GM12878 (cell line): ENCODE measurements at regions not wholly inside any gene's neighbourhood (a gene's known extent, or its start where the extent isn't known, plus 50 kb on each side); places are given as distances from the start of the nearest gene placed in this dataset.

Source experiments
- BCL3 ChIP-seq: IDR thresholded peaks from 2 replicates; pipeline ENCODE4 v1.6.1; 2011; ENCODE audit warnings: borderline replicate concordance, low read depth, mild to moderate bottlenecking, moderate library complexity, low read length; ENCODE audit not compliant: insufficient read depth, poor library complexity, severe bottlenecking
- BHLHE40 ChIP-seq, 2 experiments: fragments of 450-650 bp in 1 of 2; IDR thresholded peaks; 2 replicates each; pipeline ENCODE4 v1.6.1; 2011 to 2017; ENCODE audit warnings: low read depth in 2 of 2, borderline replicate concordance in 1 of 2, improper control_type of control experiment in 1 of 2, low read length in 1 of 2, mild to moderate bottlenecking in 1 of 2
- EZH2 ChIP-seq: IDR thresholded peaks from 2 replicates; pipeline ENCODE4 v1.6.1; 2012; ENCODE audit warnings: low read depth, mild to moderate bottlenecking, control low read depth, inconsistent platforms, low read length, borderline replicate concordance; ENCODE audit not compliant: control insufficient read depth
- GATAD2B ChIP-seq: fragments of 450-650 bp; conservative IDR thresholded peaks from 2 replicates; pipeline ENCODE4 v1.6.1; 2017; ENCODE audit warnings: low read depth, mild to moderate bottlenecking, moderate library complexity
- HDAC2 ChIP-seq: fragments of 200-600 bp; sonication (generic); IDR thresholded peaks from 2 replicates; pipeline ENCODE4 v1.6.1; 2017
- IKZF2 ChIP-seq, 2 experiments: fragments of 450-650 bp; IDR thresholded peaks; 2 replicates each; pipeline ENCODE4 v1.6.1; 2017; ENCODE audit warnings: mild to moderate bottlenecking in 2 of 2, moderate library complexity in 2 of 2
- JUND ChIP-seq: IDR thresholded peaks from 2 replicates; pipeline ENCODE4 v1.6.1; 2012; ENCODE audit warnings: low read depth, mild to moderate bottlenecking, low read length, improper control_type of control experiment, moderate library complexity
- KAT2A ChIP-seq: conservative IDR thresholded peaks from 2 replicates; pipeline ENCODE4 v1.6.1; 2011; ENCODE audit warnings: low read depth, low read length; ENCODE audit not compliant: control insufficient read depth
- NFIC ChIP-seq: IDR thresholded peaks from 2 replicates; pipeline ENCODE4 v1.6.1; 2012; ENCODE audit warnings: low read depth, mild to moderate bottlenecking, inconsistent platforms, low read length, moderate library complexity
- NRF1 ChIP-seq: conservative IDR thresholded peaks from 2 replicates; pipeline ENCODE4 v1.6.1; 2011; ENCODE audit warnings: mild to moderate bottlenecking, low read depth, low read length, improper control_type of control experiment
- PBX3 ChIP-seq: IDR thresholded peaks from 2 replicates; pipeline ENCODE4 v1.6.1; 2011; ENCODE audit warnings: mild to moderate bottlenecking, low read depth, low read length, moderate library complexity; ENCODE audit not compliant: insufficient replicate concordance
- POU2F2 ChIP-seq: IDR thresholded peaks from 3 replicates; pipeline ENCODE4 v1.6.1; 2011; ENCODE audit warnings: low read depth, mild to moderate bottlenecking, low read length, borderline replicate concordance
- RFX5 ChIP-seq: IDR thresholded peaks from 2 replicates; pipeline ENCODE4 v1.6.1; 2011; ENCODE audit warnings: low read depth, low read length, improper control_type of control experiment
- SUZ12 ChIP-seq: fragments of 200-600 bp; sonication (generic); IDR thresholded peaks from one replicate; pipeline ENCODE4 v1.6.1; 2018; ENCODE audit warnings: antibody characterized with exemption, mild to moderate bottlenecking; ENCODE audit not compliant: unreplicated experiment
- TCF12 ChIP-seq: IDR thresholded peaks from 2 replicates; pipeline ENCODE4 v1.6.1; 2011; ENCODE audit warnings: low read depth, mild to moderate bottlenecking, low read length
- TCF7 ChIP-seq: IDR thresholded peaks from 2 replicates; pipeline ENCODE4 v1.6.1; 2014; ENCODE audit warnings: antibody characterized with exemption, borderline replicate concordance
- TF ChIP-seq, protein P1 (sequence below): fragments of 450-650 bp; IDR thresholded peaks from 2 replicates; pipeline ENCODE4 v1.6.1; 2017; ENCODE audit warnings: antibody characterized with exemption, mild to moderate bottlenecking, moderate library complexity
- TF ChIP-seq, protein P2 (sequence below): fragments of 450-650 bp; IDR thresholded peaks from 2 replicates; pipeline ENCODE4 v1.6.1; 2017; ENCODE audit warnings: low read depth, mild to moderate bottlenecking, moderate library complexity
- TF ChIP-seq, protein P3 (sequence below), 3 experiments: IDR thresholded peaks in 2 of 3; conservative IDR thresholded peaks in 1 of 3; 2 replicates each; pipeline ENCODE4 v1.5.1; 2011; ENCODE audit warnings: low read depth in 3 of 3, low read length in 3 of 3, mild to moderate bottlenecking in 3 of 3, control low read depth in 2 of 3, moderate library complexity in 2 of 3, inconsistent platforms in 1 of 3, mixed read lengths in 1 of 3; ENCODE audit not compliant: control insufficient read depth in 2 of 3, insufficient read depth in 1 of 3; ENCODE audit errors: extremely low read depth in 1 of 3
- TF ChIP-seq, protein P4 (sequence below): IDR thresholded peaks from 2 replicates; pipeline ENCODE4 v1.6.1; 2011; ENCODE audit warnings: low read depth, low read length, improper control_type of control experiment, borderline replicate concordance

DNA sequence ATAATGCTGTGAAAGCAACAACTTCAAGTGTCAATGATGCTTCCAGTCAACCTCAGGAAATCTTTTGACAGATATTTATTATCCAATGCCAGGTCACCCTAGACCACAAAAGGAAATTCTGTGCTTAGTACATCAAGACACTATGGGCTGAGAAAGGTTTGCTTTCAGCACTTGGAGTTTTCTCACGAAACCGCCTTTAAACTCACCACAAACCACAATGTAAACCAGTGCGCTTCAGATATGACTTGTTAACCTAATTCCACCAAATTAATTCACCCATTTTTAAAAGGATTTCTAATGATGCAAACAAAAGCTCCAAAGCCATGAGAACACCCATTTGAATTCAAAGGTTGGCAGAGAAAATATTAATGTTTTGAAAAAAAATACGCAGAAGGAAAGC is 292.9 kb upstream of the NR2F2 start (continued):
- TF ChIP-seq, protein P1, sequence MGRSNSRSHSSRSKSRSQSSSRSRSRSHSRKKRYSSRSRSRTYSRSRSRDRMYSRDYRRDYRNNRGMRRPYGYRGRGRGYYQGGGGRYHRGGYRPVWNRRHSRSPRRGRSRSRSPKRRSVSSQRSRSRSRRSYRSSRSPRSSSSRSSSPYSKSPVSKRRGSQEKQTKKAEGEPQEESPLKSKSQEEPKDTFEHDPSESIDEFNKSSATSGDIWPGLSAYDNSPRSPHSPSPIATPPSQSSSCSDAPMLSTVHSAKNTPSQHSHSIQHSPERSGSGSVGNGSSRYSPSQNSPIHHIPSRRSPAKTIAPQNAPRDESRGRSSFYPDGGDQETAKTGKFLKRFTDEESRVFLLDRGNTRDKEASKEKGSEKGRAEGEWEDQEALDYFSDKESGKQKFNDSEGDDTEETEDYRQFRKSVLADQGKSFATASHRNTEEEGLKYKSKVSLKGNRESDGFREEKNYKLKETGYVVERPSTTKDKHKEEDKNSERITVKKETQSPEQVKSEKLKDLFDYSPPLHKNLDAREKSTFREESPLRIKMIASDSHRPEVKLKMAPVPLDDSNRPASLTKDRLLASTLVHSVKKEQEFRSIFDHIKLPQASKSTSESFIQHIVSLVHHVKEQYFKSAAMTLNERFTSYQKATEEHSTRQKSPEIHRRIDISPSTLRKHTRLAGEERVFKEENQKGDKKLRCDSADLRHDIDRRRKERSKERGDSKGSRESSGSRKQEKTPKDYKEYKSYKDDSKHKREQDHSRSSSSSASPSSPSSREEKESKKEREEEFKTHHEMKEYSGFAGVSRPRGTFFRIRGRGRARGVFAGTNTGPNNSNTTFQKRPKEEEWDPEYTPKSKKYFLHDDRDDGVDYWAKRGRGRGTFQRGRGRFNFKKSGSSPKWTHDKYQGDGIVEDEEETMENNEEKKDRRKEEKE = no peak
- TF ChIP-seq KAT2A = no peak
- TF ChIP-seq POU2F2 = peak; percentile 60; the same call in 1 of the 3 replicates
- 0 out of 2 replicates have a peak, but pooled peaks have one; percentile 69 for TF ChIP-seq TCF12
- TF ChIP-seq TCF7 = peak; percentile 34; the same call in 1 of the 2 replicates
- peak; percentile 98; the same call in 1 of the 2 replicates for TF ChIP-seq EZH2
- no peak for TF ChIP-seq HDAC2
- TF ChIP-seq, protein P2, sequence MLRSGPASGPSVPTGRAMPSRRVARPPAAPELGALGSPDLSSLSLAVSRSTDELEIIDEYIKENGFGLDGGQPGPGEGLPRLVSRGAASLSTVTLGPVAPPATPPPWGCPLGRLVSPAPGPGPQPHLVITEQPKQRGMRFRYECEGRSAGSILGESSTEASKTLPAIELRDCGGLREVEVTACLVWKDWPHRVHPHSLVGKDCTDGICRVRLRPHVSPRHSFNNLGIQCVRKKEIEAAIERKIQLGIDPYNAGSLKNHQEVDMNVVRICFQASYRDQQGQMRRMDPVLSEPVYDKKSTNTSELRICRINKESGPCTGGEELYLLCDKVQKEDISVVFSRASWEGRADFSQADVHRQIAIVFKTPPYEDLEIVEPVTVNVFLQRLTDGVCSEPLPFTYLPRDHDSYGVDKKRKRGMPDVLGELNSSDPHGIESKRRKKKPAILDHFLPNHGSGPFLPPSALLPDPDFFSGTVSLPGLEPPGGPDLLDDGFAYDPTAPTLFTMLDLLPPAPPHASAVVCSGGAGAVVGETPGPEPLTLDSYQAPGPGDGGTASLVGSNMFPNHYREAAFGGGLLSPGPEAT = peak; percentile 80
- TF ChIP-seq, protein P3, sequence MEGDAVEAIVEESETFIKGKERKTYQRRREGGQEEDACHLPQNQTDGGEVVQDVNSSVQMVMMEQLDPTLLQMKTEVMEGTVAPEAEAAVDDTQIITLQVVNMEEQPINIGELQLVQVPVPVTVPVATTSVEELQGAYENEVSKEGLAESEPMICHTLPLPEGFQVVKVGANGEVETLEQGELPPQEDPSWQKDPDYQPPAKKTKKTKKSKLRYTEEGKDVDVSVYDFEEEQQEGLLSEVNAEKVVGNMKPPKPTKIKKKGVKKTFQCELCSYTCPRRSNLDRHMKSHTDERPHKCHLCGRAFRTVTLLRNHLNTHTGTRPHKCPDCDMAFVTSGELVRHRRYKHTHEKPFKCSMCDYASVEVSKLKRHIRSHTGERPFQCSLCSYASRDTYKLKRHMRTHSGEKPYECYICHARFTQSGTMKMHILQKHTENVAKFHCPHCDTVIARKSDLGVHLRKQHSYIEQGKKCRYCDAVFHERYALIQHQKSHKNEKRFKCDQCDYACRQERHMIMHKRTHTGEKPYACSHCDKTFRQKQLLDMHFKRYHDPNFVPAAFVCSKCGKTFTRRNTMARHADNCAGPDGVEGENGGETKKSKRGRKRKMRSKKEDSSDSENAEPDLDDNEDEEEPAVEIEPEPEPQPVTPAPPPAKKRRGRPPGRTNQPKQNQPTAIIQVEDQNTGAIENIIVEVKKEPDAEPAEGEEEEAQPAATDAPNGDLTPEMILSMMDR (IDR thresholded peaks at IDR 0.05 in 2 of 3, conservative IDR thresholded peaks at IDR 0.05 in 1 of 3; ENCODE audit: control insufficient read depth in 2 of 3, extremely low read depth in 1 of 3, insufficient read depth in 1 of 3, low read depth in 3 of 3, low read length in 3 of 3) = no peak
- TF ChIP-seq PBX3 = peak; percentile 7
- TF ChIP-seq, protein P4, sequence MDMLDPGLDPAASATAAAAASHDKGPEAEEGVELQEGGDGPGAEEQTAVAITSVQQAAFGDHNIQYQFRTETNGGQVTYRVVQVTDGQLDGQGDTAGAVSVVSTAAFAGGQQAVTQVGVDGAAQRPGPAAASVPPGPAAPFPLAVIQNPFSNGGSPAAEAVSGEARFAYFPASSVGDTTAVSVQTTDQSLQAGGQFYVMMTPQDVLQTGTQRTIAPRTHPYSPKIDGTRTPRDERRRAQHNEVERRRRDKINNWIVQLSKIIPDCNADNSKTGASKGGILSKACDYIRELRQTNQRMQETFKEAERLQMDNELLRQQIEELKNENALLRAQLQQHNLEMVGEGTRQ = no peak
- peak; percentile 98 for TF ChIP-seq IKZF2 (IDR thresholded peaks at IDR 0.05)
- no peak for TF ChIP-seq RFX5
- TF ChIP-seq BHLHE40 (IDR thresholded peaks at IDR 0.05; ENCODE audit: borderline replicate concordance in 1 of 2, low read depth in 2 of 2, low read length in 1 of 2) = peak in 1 of 2 experiments; percentile 69; a peak in 3 of 4 replicates
- peak; percentile 79 for TF ChIP-seq BCL3
- TF ChIP-seq NRF1 = no peak
- TF ChIP-seq JUND = 0 out of 2 replicates have a peak, but pooled peaks have one; percentile 66
- peak; percentile 96 for TF ChIP-seq NFIC
- peak; percentile 99 for TF ChIP-seq GATAD2B
- no peak for TF ChIP-seq SUZ12
